Kidney epithelial cell (primary cell): ENCODE measurements at regions not wholly inside any gene's neighbourhood (a gene's known extent, or its start where the extent isn't known, plus 50 kb on each side); places are given as distances from the start of the nearest gene placed in this dataset.

Experiments
- DNase-seq: peaks from one replicate; pipeline ENCODE4 v3.0.0-alpha.2; 2010; ENCODE audit warnings: low read depth
- H3K27me3 ChIP-seq: 2 replicates; pipeline ENCODE4 v1.6.0; 2011; ENCODE audit warnings: low read length; ENCODE audit not compliant: control insufficient read depth, insufficient read depth
- H3K36me3 ChIP-seq: 2 replicates; pipeline ENCODE4 v1.5.1; 2011; ENCODE audit warnings: low read length; ENCODE audit not compliant: control insufficient read depth, insufficient read depth
- H3K4me3 ChIP-seq: 2 replicates; pipeline ENCODE4 v1.5.1; 2011; ENCODE audit warnings: low read depth, mild to moderate bottlenecking, control low read depth, low read length
- TF ChIP-seq, protein P1 (sequence below): IDR thresholded peaks from 2 replicates; pipeline ENCODE4 v1.5.1; 2011; ENCODE audit warnings: mild to moderate bottlenecking, moderate library complexity, low read length, control low read depth, inconsistent platforms; ENCODE audit not compliant: insufficient read depth, poor library complexity, severe bottlenecking

DNA sequence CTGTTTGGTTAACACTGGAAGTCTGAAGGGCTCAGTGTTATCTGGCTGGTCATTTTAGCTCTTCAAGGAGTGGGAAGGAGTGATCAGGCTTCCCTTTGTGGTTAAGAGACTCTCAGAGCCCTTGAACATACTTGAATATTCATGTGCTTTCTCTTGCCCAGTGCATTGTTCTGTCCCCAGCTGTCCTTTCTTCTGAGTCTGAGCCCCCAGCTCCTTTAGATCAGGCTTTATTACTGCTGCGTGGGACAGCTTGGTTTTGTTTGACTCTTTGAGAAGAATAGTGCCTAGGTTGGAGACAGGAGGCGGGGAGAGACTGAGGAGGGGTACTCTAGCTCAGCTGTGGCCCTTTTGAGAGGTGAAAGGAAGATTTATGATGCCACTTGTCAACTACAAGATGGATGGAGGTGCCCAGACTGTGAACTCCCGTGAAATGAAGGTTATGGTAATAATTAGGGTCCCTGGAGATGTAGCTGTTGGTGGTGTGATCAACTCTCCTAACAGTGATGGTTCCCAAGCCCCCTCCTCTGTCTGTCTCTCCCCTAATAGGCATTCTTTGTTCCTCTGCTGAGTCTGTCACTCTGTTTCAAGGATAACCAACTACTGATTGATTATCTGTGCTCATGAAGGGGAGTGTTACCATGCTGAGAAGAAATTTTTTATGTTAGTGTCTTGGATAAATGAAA is 83.1 kb upstream of the GLRA1 start:
- DNase-seq = no peak
- Histone ChIP-seq H3K36me3 (no peaks in the 10 kb centered on the region), H3K27me3 (no peaks in the 10 kb centered on the region), H3K4me3 (no peak overlapping the region)
- TF ChIP-seq, protein P1, sequence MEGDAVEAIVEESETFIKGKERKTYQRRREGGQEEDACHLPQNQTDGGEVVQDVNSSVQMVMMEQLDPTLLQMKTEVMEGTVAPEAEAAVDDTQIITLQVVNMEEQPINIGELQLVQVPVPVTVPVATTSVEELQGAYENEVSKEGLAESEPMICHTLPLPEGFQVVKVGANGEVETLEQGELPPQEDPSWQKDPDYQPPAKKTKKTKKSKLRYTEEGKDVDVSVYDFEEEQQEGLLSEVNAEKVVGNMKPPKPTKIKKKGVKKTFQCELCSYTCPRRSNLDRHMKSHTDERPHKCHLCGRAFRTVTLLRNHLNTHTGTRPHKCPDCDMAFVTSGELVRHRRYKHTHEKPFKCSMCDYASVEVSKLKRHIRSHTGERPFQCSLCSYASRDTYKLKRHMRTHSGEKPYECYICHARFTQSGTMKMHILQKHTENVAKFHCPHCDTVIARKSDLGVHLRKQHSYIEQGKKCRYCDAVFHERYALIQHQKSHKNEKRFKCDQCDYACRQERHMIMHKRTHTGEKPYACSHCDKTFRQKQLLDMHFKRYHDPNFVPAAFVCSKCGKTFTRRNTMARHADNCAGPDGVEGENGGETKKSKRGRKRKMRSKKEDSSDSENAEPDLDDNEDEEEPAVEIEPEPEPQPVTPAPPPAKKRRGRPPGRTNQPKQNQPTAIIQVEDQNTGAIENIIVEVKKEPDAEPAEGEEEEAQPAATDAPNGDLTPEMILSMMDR = no peak

DNA sequence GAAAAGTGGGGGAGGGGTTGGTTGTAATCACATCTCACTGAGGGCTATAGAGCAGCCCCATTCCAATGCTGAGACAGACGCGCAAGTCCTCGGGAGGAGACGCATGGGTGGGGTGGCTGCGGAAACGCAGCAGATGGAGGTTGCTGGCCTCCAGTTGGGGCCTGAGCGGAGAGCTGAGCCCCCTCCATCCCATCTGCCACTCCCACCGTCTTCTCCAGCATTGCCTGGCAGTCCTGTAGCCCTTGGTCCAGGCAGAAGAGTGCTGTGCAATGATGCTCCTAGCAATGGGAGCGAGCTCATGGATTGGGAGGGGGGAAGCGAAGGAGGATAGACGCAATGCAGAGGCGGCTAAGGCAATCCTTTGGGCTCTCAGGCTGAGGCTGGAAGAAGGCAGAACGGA is 79.4 kb upstream of the GLRA1 start:
- Histone ChIP-seq H3K4me3 (no peak overlapping the region), H3K36me3 (no peaks in the 10 kb centered on the region), H3K27me3 (no peaks in the 10 kb centered on the region)
- no peak for DNase-seq
- TF ChIP-seq, protein P1 = no peak
